ENCODE measurements at regions not wholly inside any gene's neighbourhood (a gene's known extent, or its start where the extent isn't known, plus 50 kb on each side); places are given as distances from the start of the nearest gene placed in this dataset.
A peak's percentile ranks its signal among the peaks of the same experiment; 100 is the strongest.

DNA sequence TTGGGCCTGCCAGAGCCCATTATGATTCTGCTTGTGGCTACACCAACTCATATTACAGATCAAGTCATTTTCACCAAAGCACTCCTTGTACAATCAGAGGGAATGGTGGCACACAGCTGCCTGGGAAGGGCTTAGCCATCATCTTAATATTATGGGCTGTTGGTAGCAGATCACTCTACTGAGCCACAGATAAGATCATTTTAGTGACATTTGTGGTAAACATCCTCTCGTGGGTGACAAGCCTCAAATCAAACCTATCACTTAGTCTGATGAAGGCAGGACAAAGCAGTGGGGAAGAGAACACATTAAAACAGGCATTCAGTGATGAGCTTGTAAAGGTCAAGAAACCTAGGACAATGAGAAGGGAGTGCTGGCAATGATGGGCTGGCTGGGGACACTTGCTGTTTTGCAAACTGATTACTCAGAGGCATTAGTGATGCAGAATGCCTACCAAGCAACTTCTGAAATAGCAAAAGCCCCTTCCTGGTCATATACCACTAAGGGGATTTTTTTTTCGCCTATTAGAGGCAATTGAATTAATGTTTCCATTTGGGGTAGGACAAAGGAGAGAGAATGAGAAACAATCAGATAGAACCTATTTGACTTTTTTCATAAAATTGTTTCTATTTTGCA, 137.5 kb upstream of the WDR11 start:
- Histone ChIP-seq H3K4me3 (ENCODE audit: low read length) (no peak overlapping the region), H3K27ac (ENCODE audit: low read length) (no peak overlapping the region), H3K36me3 (replicated peaks; ENCODE audit: insufficient read depth, low read length) (no peaks in the 10 kb centered on the region), H3K4me2 (ENCODE audit: low read depth, low read length) (no peak overlapping the region), H3K79me2 (ENCODE audit: low read length) (no peaks in the 10 kb centered on the region), H4K20me1 (ENCODE audit: insufficient read depth, low read length) (no peaks in the 10 kb centered on the region), H3K9me3 (replicated peaks; ENCODE audit: insufficient read depth, low read length) (no peaks in the 10 kb centered on the region), H2AFZ (ENCODE audit: low read length) (no peak overlapping the region), H3K4me1 (ENCODE audit: low read length) (no peaks in the 10 kb centered on the region), H3F3A (ENCODE audit: insufficient read depth, low read length) (no peaks in the 10 kb centered on the region), H3K9me2 (replicated peaks; ENCODE audit: insufficient read depth, low read length) (no peaks in the 10 kb centered on the region), H3K9ac (ENCODE audit: low read length) (no peak overlapping the region), H3K27me3 (replicated peaks; ENCODE audit: insufficient read depth, low read length) (no peaks in the 10 kb centered on the region)
- DNase-seq = no peak
- TF ChIP-seq, protein P1, sequence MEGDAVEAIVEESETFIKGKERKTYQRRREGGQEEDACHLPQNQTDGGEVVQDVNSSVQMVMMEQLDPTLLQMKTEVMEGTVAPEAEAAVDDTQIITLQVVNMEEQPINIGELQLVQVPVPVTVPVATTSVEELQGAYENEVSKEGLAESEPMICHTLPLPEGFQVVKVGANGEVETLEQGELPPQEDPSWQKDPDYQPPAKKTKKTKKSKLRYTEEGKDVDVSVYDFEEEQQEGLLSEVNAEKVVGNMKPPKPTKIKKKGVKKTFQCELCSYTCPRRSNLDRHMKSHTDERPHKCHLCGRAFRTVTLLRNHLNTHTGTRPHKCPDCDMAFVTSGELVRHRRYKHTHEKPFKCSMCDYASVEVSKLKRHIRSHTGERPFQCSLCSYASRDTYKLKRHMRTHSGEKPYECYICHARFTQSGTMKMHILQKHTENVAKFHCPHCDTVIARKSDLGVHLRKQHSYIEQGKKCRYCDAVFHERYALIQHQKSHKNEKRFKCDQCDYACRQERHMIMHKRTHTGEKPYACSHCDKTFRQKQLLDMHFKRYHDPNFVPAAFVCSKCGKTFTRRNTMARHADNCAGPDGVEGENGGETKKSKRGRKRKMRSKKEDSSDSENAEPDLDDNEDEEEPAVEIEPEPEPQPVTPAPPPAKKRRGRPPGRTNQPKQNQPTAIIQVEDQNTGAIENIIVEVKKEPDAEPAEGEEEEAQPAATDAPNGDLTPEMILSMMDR (IDR thresholded peaks at IDR 0.05; ENCODE audit: low read length) = no peak
- no peak for TF ChIP-seq EZH2 (optimal IDR thresholded peaks at IDR 0.05; ENCODE audit: low read depth, low read length)

DNA sequence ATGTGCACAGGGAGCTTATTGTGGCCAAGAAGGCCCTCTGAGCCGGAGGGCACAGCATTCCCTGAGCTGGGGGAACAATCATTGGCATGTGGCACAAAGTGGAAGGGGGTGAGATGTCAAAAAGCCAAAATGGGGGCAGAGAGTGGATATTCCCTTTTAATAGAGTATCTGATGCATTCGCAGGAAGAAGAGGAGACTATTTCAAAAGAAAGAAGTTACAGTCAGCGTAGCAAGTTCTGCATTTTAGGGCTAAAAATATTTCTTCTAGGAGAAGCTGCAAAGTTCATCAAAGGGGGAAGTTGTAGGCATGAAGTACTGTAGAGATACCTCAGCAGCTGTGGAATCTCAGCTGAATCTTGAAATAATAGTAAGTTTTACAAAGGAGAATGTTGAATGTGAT, 136.0 kb upstream of the WDR11 start:
- no peak overlapping the region for H2AFZ ChIP-seq (ENCODE audit: low read length)
- H3K4me3 ChIP-seq (ENCODE audit: low read length) = no peak overlapping the region
- no peaks in the 10 kb centered on the region for H3K9me2 ChIP-seq (replicated peaks; ENCODE audit: insufficient read depth, low read length)
- no peak overlapping the region for H3K9ac ChIP-seq (ENCODE audit: low read length)
- H4K20me1 ChIP-seq (ENCODE audit: insufficient read depth, low read length) = no peaks in the 10 kb centered on the region
- no peaks in the 10 kb centered on the region for H3K79me2 ChIP-seq (ENCODE audit: low read length)
- no peaks in the 10 kb centered on the region for H3K27me3 ChIP-seq (replicated peaks; ENCODE audit: insufficient read depth, low read length)
- H3K36me3 ChIP-seq (replicated peaks; ENCODE audit: insufficient read depth, low read length) = no peaks in the 10 kb centered on the region
- H3K9me3 ChIP-seq (replicated peaks; ENCODE audit: insufficient read depth, low read length) = no peaks in the 10 kb centered on the region
- TF ChIP-seq EZH2phosphoT487 (IDR thresholded peaks at IDR 0.05; ENCODE audit: low read length) (no peak), EZH2 (optimal IDR thresholded peaks at IDR 0.05; ENCODE audit: low read depth, low read length) (no peak)
- TF ChIP-seq, protein P1 (IDR thresholded peaks at IDR 0.05; ENCODE audit: low read length) = no peak
- DNase-seq = no peak
- no peak overlapping the region for H3K27ac ChIP-seq (ENCODE audit: low read length)
- no peaks in the 10 kb centered on the region for H3F3A ChIP-seq (ENCODE audit: insufficient read depth, low read length)
- no peak overlapping the region for H3K4me2 ChIP-seq (ENCODE audit: low read depth, low read length)
- no peaks in the 10 kb centered on the region for H3K4me1 ChIP-seq (ENCODE audit: low read length)

DNA sequence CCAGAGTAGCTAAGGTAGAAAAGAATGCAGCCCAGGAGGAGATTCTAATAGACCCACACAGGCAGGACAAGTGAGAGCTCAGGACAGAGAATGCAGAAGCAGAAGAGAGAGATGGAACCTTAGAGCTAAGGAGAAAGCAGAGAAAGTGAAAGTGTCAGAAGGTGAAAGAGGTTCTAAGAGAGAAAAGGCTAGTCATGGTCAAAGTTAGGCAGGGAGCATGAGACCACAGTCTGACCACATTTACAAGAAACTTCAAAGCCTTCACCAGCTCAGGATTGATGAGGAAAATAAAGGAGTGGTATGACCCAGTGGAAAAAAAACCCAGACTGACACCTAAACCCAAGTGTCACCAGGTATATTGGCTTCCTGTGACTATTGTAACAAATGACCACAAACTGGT, 131.8 kb upstream of the WDR11 start:
- Histone ChIP-seq H4K20me1 (ENCODE audit: insufficient read depth, low read length) (no peaks in the 10 kb centered on the region), H3K79me2 (ENCODE audit: low read length) (no peaks in the 10 kb centered on the region), H3K4me2 (ENCODE audit: low read depth, low read length) (no peak overlapping the region), H2AFZ (ENCODE audit: low read length) (no peak overlapping the region), H3K9me3 (replicated peaks; ENCODE audit: insufficient read depth, low read length) (no peaks in the 10 kb centered on the region), H3K4me3 (ENCODE audit: low read length) (no peak overlapping the region), H3K9ac (ENCODE audit: low read length) (no peak overlapping the region), H3K36me3 (replicated peaks; ENCODE audit: insufficient read depth, low read length) (no peaks in the 10 kb centered on the region), H3K27me3 (replicated peaks; ENCODE audit: insufficient read depth, low read length) (no peaks in the 10 kb centered on the region), H3F3A (ENCODE audit: insufficient read depth, low read length) (no peaks in the 10 kb centered on the region), H3K9me2 (replicated peaks; ENCODE audit: insufficient read depth, low read length) (no peaks in the 10 kb centered on the region), H3K4me1 (ENCODE audit: low read length) (no peaks in the 10 kb centered on the region), H3K27ac (ENCODE audit: low read length) (no peak overlapping the region)
- DNase-seq = peak; percentile 22
- no peak for TF ChIP-seq EZH2 (optimal IDR thresholded peaks at IDR 0.05; ENCODE audit: low read depth, low read length)
- TF ChIP-seq, protein P1 (IDR thresholded peaks at IDR 0.05; ENCODE audit: low read length) = no peak
- TF ChIP-seq EZH2phosphoT487 (IDR thresholded peaks at IDR 0.05; ENCODE audit: low read length) = no peak
